Pons (tissue), 1 donor: ENCODE measurements at regions not wholly inside any gene's neighbourhood (a gene's known extent, or its start where the extent isn't known, plus 50 kb on each side); places are given as distances from the start of the nearest gene placed in this dataset.
"Not testable (repeated sequence)": the region's sequence is repeated elsewhere in the genome, so short reads cannot be mapped to it uniquely, and the experiment has no call there.

Experiments used
- DNase-seq: peaks from one replicate; pipeline ENCODE4 v3.0.0-alpha.2; 2016; ENCODE audit warnings: low spot score

GRCh38 chr21:28704746-28705145, 287.9 kb downstream of the LTN1 start:
- no peak for DNase-seq

GRCh38 chr21:28703861-28704260, 288.8 kb downstream of the LTN1 start:
- no peak for DNase-seq

DNA sequence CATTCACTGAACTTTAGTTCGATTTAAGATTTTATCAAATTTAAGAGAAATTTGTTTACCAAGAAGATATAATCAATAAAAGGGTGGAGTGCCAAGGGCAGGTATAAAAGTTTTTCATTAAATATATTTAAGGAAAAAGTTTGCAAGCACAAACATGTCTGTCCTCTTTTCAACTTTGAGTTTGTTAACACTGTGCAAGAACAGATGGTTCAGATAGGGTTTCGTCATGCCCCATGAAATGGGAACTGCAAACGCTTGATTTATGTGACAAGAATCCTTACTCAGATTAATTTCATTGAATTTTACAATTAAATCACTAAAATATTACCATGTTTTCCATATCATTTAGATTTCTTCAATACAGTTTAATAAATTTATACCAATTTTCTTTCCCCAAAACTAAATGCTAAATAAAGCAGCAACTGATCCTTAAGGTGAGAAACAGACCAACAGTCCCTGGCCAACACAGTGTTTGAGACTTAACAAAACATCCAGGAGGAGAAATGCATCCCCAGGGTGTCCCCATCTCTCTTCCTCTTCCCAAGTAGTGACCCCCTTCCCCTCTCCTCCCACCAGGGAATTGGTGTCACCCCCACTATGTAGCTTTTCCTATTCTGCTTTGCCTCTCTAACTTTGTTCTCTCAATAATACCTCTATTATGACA, 292.9 kb downstream of the LTN1 start:
- DNase-seq: no peak

- no peak for DNase-seq
Measured at GRCh38 chr21:28699186-28699585, 293.5 kb downstream of the LTN1 start.

DNA sequence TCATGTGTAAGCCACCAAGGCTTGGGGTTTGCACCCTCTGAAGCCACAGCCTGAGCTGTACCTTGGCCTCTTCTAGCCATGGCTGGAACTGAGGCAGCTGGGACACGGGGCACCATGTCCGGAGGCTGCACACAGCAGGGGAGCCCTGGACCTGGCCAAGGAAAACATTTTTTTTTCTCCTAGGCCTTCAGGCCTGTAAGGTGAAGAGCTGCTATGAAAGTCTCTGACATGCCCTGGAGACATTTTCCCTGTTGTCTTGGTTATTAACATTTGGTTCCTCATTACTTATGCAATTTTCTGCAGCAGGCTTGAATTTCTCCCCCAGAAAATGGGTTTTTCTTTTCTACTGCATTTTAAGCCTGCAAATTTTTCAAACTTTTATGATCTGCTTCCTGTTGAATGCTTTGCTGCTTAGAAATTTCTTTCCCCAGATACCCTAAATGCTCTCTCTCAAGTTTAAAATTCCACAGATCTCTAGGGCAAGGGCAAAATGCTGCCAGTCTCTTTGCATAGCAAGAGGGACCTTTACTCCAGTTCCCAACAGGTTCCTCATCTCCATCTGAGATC, 295.8 kb downstream of the LTN1 start:
- no peak for DNase-seq

- DNase-seq: no peak
Measured at GRCh38 chr21:28693476-28693875, 299.2 kb downstream of the LTN1 start.

GRCh38 chr21:28690196-28690595, 302.5 kb downstream of the LTN1 start:
- DNase-seq: no peak

GRCh38 chr21:28688381-28688780, 304.3 kb downstream of the LTN1 start:
- DNase-seq: no peak

DNA sequence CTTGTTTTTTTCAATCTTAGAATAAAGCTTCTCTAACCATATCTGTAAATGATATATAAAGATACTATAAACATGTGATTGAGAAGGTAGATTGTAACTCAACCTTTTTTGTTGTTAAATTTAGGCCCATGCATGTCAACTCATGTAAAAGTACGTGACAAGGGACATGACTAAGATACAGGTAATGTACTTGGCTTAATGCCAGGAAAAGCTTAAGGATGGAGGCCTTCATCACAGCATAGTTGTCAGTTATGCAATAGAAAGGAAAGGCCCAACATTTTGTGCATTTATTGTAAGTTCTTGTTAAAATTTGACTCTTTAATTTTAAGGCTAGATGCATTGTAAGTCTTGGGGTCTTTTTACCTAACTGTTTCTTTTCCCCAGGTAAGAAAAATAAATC, 305.1 kb downstream of the LTN1 start:
- no peak for DNase-seq

DNA sequence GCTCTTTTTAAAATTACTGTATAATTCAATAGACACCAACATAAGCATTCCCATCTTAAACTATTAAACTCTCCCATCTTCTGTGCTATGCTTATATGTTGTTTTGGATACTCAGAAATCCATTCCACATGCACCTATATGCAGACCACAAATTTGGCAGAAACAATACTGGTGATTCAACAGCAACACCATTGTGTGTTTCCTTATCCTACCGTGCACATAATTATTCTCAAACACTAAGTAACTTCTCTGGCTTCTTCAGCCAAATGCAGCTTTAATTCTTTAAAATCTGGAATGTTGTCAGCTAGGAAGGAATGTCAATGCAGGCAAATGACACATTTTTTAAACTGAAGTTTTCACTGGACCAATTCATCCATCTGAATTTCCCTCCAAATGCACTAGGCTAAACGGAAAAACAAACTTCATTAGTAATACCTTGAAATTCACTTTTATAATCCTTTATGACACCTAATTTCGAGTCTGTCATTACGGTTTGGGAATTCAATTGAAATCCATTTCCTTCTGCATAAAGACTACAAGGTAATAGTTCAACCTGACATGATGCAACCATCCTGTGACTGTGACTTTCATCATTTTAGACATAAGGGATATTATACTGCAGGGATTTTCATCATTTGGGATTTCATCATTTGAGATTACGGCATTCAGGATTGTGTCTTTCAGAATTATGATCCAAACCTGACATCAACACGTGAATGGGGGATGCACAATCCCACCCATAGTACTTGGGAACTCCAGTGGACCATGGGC, 308.5 kb downstream of the LTN1 start:
- DNase-seq: no peak

- not testable (repeated sequence) for DNase-seq
Measured at GRCh38 chr21:28682884-28683283, 309.8 kb downstream of the LTN1 start.

GRCh38 chr21:28677096-28677495, 315.6 kb downstream of the LTN1 start:
- DNase-seq: not testable (repeated sequence)

DNA sequence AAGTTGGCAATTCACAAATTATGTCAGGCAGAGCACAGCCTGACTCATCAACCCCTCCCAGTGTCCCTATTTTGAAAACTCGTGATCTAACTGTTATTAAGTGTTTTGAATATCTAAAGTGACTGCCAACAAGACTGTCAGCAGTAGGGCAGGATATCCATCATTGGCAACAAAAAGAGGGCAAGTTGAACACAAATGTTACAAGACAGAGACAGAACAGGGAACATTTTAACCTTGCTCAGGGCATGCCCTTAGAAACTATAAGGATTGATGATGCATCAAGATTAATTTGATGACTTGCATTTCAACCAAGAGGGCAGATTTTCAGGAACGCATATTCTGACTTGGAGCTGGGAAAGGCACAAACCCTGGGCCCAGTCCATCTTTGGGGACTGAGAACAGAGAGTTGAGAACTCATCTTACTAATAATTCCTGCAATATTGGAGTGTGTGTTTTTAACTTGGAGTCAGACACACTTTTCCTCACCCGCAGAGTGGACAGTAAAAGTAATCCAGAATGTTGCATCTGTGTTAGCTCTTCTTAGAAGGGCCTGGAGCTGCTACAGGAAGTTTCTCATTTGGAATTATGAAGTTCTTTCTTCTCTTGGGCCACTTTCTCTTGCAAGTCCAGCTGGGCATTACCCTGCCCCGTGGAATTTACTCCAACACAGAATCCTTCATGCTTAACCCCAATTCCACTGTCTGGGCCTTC, 317.2 kb downstream of the LTN1 start:
- no peak for DNase-seq

DNA sequence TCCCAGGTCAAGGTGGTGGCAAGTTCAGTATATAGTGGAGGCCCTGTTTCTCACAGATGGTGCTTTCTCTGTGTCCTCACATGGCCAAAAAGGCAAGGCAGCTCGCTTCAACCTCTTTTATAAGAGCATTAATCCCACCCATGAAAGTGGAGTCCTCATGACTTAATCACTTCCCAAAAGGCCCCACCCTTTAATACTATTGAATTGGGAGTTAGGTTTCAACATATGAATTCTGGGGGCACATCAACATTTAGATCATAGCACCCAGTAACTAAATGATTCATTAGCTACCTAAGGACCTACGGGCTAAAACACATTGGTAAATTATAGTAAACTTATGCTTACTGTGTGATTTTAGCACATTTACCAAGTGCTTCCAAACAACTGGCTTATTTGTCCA, 317.9 kb downstream of the LTN1 start:
- no peak for DNase-seq

DNA sequence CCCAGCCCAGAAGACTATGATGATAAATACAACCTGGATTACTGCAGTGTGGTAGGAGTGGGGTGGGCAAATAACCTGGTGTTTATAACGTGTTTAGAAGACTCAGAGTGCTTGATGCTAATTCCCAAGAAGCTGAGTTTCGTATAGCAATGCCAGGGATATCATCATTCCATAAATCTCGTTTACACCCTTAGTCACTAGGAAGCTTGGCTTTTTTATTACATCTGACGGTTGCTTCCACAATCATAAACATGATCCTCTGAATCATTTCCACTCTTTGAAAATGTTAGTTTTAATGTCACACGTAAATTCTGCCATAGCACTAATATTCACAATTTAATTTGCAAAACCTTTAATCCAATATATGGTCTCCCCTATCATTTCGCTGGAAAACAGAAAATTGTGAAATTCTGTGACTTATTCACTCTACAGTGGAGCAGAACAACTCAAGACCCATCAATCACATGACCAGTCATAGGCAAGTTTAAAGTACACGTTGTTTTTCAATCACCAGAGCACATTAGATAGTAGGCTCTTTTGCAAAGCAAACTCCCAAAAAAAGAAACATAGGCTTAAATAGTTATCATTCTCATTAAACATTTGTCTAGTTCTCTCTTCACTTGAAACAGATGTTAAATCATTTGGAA, 321.0 kb downstream of the LTN1 start:
- no peak for DNase-seq

DNA sequence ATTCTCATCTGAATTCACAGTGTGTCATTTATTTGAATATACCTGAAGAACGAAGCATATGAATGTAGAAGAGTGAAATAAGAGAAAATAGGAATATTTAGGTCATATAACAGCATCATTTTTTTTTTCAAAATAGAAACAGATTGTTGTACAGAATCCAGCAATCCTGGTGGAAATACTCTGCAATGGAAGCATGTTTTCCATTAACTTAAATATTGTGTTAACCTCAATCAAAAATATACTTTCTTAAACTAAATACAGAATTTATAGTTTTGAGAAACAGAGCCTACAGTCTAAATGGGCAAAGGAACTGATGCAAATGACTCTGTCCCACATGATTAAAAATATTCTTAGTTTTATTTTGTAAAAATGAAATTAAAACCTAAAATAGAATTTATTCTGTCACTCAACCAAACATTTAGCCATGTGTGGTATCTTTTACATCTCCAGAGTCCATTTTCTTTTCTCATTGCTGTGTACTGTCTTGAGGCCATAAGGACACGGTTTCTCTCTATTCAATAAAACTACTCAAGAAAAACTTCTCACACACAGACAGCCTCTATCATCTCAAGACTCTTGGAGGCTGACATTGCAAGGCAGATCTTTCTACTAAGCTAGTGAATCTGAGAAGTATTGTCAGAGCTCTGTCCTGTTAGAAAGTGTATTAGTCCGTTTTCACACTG, 322.6 kb downstream of the LTN1 start:
- no peak for DNase-seq

- no peak for DNase-seq
Measured at GRCh38 chr21:28669321-28669720, 323.4 kb downstream of the LTN1 start.

DNA sequence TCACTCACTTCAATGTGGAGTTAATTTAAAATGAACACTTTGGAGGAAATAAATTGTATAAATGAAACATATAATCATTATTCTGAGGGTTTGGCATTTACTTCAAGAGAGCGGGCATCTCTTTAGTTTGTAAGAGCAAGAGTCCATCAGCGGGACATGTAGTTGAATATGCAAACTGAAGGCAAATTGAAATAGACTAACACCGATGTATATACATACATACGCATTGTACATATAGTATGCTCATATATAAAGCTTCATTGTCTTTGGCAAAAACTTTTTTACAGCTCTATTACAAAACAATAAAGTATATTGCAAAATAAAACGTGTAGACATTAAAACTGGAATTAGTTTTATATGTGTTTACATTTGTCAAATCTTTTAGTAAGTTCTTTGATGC, 328.9 kb downstream of the LTN1 start:
- DNase-seq: no peak

DNA sequence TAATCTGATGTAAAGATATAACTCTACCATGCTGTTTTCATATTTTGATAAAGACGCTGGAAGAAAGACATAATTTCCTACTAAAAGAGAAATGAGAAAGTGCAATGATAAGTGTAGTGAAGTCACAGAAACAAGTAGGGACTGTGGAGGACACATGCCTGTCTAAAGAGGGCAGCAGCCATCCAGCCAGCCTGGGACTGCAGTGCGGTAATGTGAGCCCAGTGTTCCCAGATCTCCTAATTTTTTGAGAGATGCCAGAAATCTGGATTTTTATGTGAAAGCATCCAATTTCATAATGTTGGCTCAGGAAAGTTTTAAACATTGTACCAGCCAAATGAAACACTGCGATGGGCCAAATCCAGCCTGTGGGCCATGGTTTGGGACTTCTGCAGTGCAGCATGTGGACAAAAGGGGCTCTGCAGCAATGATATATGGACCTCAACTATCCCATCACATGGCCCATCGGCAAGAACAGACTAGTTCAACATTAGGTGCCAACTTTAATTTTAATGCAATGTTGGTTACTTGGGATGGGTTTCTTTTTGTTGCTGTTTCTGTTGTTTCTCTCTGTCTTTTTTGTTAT, 329.5 kb downstream of the LTN1 start:
- DNase-seq: no peak

- no peak for DNase-seq
Measured at GRCh38 chr21:28657566-28657965, 335.1 kb downstream of the LTN1 start.

DNA sequence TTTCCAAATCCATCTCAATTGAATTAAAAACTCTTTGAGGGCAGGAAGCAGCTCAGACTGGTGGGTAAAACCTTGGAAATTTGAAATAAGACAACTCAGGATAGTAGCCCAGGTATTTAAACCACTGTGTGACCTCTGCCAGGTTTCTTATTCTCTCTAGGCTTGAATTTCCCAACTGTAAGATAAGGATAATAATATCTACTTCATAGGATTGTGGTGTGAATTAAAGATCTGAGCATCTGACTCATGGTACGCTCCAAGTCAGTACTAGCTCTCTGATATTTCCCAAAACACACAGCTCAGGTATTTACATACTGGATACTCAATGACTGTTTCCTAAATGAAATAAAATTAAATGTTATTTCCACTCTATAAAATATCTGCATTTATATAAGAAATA, 337.2 kb downstream of the LTN1 start:
- DNase-seq: no peak
